Endothelial cell of umbilical vein (primary cell): ENCODE measurements at regions not wholly inside any gene's neighbourhood (a gene's known extent, or its start where the extent isn't known, plus 50 kb on each side); places are given as distances from the start of the nearest gene placed in this dataset.

Experiments used
- BruUV-seq: library from RNA; stranded (reverse); fragments of 400-500 nt; replicated peaks from 2 replicates; lab custom pipeline; 2021; lab: Mats Ljungman, UMichigan
- CTCF ChIA-PET: fragments of 300-600, 350-600 bp; sonication (Branson Sonifier 250); formaldehyde crosslinking; loops from one replicate; lab custom pipeline; 2021; ENCODE audit warnings: antibody characterized with exemption, inconsistent platforms; lab: Charles Lee
- POLR2A ChIA-PET: fragments of 300-600, 350-600 bp; sonication (Branson Sonifier 250); formaldehyde crosslinking; loops from one replicate; lab custom pipeline; 2021; ENCODE audit warnings: antibody characterized with exemption, inconsistent platforms; lab: Charles Lee
- DNase-seq: peaks from one replicate; pipeline ENCODE4 v3.0.0-alpha.2; 2011; ENCODE audit warnings: low read depth, low spot score
- FAIRE-seq: peaks from 2 replicates; lab custom pipeline; 2011; peaks lifted over from hg19 to GRCh38; lab: Jason Lieb, UNC
- H2AFZ ChIP-seq: 2 replicates; pipeline ENCODE4 v1.6.0; 2012; ENCODE audit warnings: low read depth, low read length, control low read depth, inconsistent platforms
- H3K27ac ChIP-seq: 2 replicates; pipeline ENCODE4 v1.5.1; 2011; ENCODE audit warnings: low read depth, mild to moderate bottlenecking, control low read depth, low read length, moderate library complexity; ENCODE audit not compliant: insufficient read depth
- H3K27me3 ChIP-seq, 2 experiments: 2 replicates each; pipeline versions ENCODE4 v1.6.0 to v1.6.1; 2011; ENCODE audit warnings: low read length in 2 of 2, mixed read lengths in 1 of 2; ENCODE audit not compliant: control insufficient read depth in 2 of 2, insufficient read depth in 2 of 2
- H3K36me3 ChIP-seq, 2 experiments: 2 replicates in 1 of 2; 3 replicates in 1 of 2; pipeline ENCODE4 v1.5.1; 2011; ENCODE audit warnings: low read length in 2 of 2, mild to moderate bottlenecking in 1 of 2, moderate library complexity in 1 of 2; ENCODE audit not compliant: control insufficient read depth in 2 of 2, insufficient read depth in 2 of 2; ENCODE audit errors: extremely low read depth in 1 of 2
- H3K4me1 ChIP-seq: 3 replicates; pipeline ENCODE4 v1.5.1; 2011; ENCODE audit warnings: mild to moderate bottlenecking, low read length; ENCODE audit not compliant: control insufficient read depth, insufficient read depth; ENCODE audit errors: extremely low read depth
- H3K4me2 ChIP-seq: 2 replicates; pipeline ENCODE4 v1.6.1; 2011; ENCODE audit warnings: low read length, control low read depth, mixed read lengths; ENCODE audit not compliant: insufficient read depth
- H3K4me3 ChIP-seq, 3 experiments: fragments of 200-600 bp in 1 of 3; sonication (generic), shearing (Covaris generic) in 1 of 3; replicated peaks in 1 of 3; 2 replicates each; pipeline ENCODE4 v1.5.1; 2011 to 2016; ENCODE audit warnings: control low read depth in 3 of 3, low read length in 3 of 3, mild to moderate bottlenecking in 2 of 3, inconsistent platforms in 1 of 3, low read depth in 1 of 3, moderate library complexity in 1 of 3; ENCODE audit not compliant: insufficient read depth in 1 of 3
- H3K79me2 ChIP-seq: 2 replicates; pipeline ENCODE4 v1.6.0; 2012; ENCODE audit warnings: low read length, inconsistent platforms; ENCODE audit not compliant: control insufficient read depth, insufficient read depth
- H3K9ac ChIP-seq: replicated peaks from 2 replicates; pipeline ENCODE3; 2011; ENCODE audit warnings: low read length, control low read depth; ENCODE audit not compliant: insufficient read depth; ENCODE audit errors: extremely low read depth
- H3K9me1 ChIP-seq: replicated peaks from 3 replicates; pipeline ENCODE4 v1.6.0; 2011; ENCODE audit warnings: mild to moderate bottlenecking, low read length; ENCODE audit not compliant: control insufficient read depth, insufficient read depth; ENCODE audit errors: extremely low read depth
- H3K9me3 ChIP-seq: replicated peaks from 2 replicates; pipeline ENCODE4 v1.5.1; 2012; ENCODE audit warnings: low read length, inconsistent platforms; ENCODE audit not compliant: control insufficient read depth, insufficient read depth
- H4K20me1 ChIP-seq: replicated peaks from 2 replicates; pipeline ENCODE3; 2011; ENCODE audit warnings: mild to moderate bottlenecking, low read length; ENCODE audit not compliant: control insufficient read depth, insufficient read depth; ENCODE audit errors: extremely low read depth
- CTCF ChIP-seq, 2 donors: IDR thresholded peaks; 1 replicate in 1 of 2; 2 replicates in 1 of 2; pipeline ENCODE4 v1.5.1; 2011; ENCODE audit warnings: low read length in 2 of 2, mild to moderate bottlenecking in 2 of 2, moderate library complexity in 2 of 2, control low read depth in 1 of 2, inconsistent platforms in 1 of 2, low read depth in 1 of 2; ENCODE audit not compliant: insufficient read depth in 1 of 2; ENCODE audit errors: extremely low read depth in 1 of 2
- GATA2 ChIP-seq: IDR thresholded peaks from 2 replicates; pipeline ENCODE4 v1.7.0; 2011; ENCODE audit warnings: low read depth, mild to moderate bottlenecking, moderate library complexity, mixed read lengths, low read length; ENCODE audit not compliant: insufficient read length, insufficient read depth
- JUN ChIP-seq: IDR thresholded peaks from 2 replicates; pipeline ENCODE4 v1.6.1; 2011; ENCODE audit warnings: borderline replicate concordance, low read depth; ENCODE audit not compliant: insufficient read length, insufficient read depth
- MYC ChIP-seq: IDR thresholded peaks from one replicate; pipeline ENCODE4 v1.6.1; 2011; ENCODE audit warnings: mild to moderate bottlenecking, low read depth, low read length
- POLR2A ChIP-seq: IDR thresholded peaks from 2 replicates; pipeline ENCODE4 v1.6.1; 2012; ENCODE audit warnings: low read depth, mild to moderate bottlenecking, control low read depth, low read length
- dilution Hi-C: fragments of 300-500 bp; cut with MboI; formaldehyde crosslinking; loops from one replicate; pipeline ENCODE4 v1.15.0; 2019; ENCODE audit warnings: low sequenced_read_pairs; ENCODE audit not compliant: extremely low pct_ligation_motif_present
- intact Hi-C: fragments of 100-400 bp; cut with micrococcal nuclease; formaldehyde crosslinking; loops from one replicate; pipeline ENCODE4 v1.10.0; 2022

GRCh38 chr2:176710657-176711186, 441.5 kb downstream of the MTX2 start:
- ChIA-PET CTCF (interaction anchor here (1.0 to 1.4 kb wide), 2 partner anchors 9 to 11 kb away, joined by 3 to 4 read pairs; no protein-coding TSS in a partner anchor), POLR2A (no interaction called here)
- Histone ChIP-seq H3K36me3 (no peaks in the 10 kb centered on the region), H4K20me1 (no peaks in the 10 kb centered on the region), H3K4me1 (no peaks in the 10 kb centered on the region), H2AFZ (no peak overlapping the region), H3K9me3 (no peaks in the 10 kb centered on the region), H3K4me3 (no peak overlapping the region), H3K9ac (no peak overlapping the region), H3K27me3 (peaks cover 0 to 2% of the 10 kb centered on the region in 2 experiments), H3K79me2 (no peaks in the 10 kb centered on the region), H3K9me1 (no peaks in the 10 kb centered on the region), H3K4me2 (no peak overlapping the region), H3K27ac (no peak overlapping the region)
- dilution Hi-C loops (no loop called here), intact Hi-C loops (no loop called here)
- DNase-seq (no peak), FAIRE-seq (no peak)
- no TSS peak for BruUV-seq
- no peak for TF ChIP-seq MYC

GRCh38 chr2:176725873-176726645, 456.8 kb downstream of the MTX2 start:
- H3K9ac ChIP-seq: no peak overlapping the region
- TF ChIP-seq MYC: no peak
- no peak for TF ChIP-seq POLR2A
- no peak for TF ChIP-seq JUN
- no peak for TF ChIP-seq GATA2
- TF ChIP-seq CTCF (IDR thresholded peaks at IDR 0.05; ENCODE audit: extremely low read depth in 1 of 2, insufficient read depth in 1 of 2, low read depth in 1 of 2, low read length in 2 of 2): no peak
- H3K27ac ChIP-seq: no peak overlapping the region
- no peaks in the 10 kb centered on the region for H4K20me1 ChIP-seq
- H3K27me3 ChIP-seq: peaks cover 0 to 2% of the 10 kb centered on the region in 2 experiments
- no peak overlapping the region for H3K4me3 ChIP-seq
- H3K79me2 ChIP-seq: no peaks in the 10 kb centered on the region
- no peak overlapping the region for H3K4me2 ChIP-seq
- no peaks in the 10 kb centered on the region for H3K36me3 ChIP-seq
- no TSS peak for BruUV-seq
- dilution Hi-C loops: no loop called here
- POLR2A ChIA-PET: no interaction called here
- FAIRE-seq (no peak), DNase-seq (no peak)
- H2AFZ ChIP-seq: no peak overlapping the region
- no peaks in the 10 kb centered on the region for H3K4me1 ChIP-seq
- intact Hi-C loops: no loop called here
- CTCF ChIA-PET: interaction anchor here (1.6 kb wide), 1 partner anchor 72 kb away, joined by 5 read pairs; no protein-coding TSS in a partner anchor
- no peaks in the 10 kb centered on the region for H3K9me3 ChIP-seq
- H3K9me1 ChIP-seq: no peaks in the 10 kb centered on the region
